NCI-H187 (cell line): ENCODE measurements at regions not wholly inside any gene's neighbourhood (a gene's known extent, or its start where the extent isn't known, plus 50 kb on each side); places are given as distances from the start of the nearest gene placed in this dataset.

Experiments used
- DNase-seq, 2 experiments: peaks; one replicate each; lab custom pipeline; 2025; lab: John Stamatoyannopoulos, UW

GRCh38 chr2:38171208-38171855, 95.4 kb upstream of the CYP1B1 start:
- DNase-seq = no peak

GRCh38 chr2:38170733-38171132, 94.8 kb upstream of the CYP1B1 start:
- no peak for DNase-seq

DNA sequence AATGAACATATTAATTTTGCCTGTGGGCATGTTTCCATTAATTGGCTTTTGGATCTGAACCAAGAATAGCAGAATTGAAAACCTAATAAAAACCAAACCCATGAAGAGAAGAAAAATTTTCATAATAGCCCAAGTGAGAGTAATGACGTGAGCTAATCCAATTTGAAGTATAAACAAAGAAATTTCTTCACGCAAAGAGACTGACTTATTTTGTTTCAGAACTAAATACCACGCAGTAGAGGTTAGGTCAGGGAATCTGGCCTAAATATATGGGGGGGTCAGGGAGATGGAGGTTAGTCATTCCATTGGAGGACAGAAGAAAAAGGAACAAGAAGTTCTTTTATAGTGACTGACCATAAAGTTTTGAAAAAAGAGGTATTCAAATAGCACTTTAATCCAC, 94.1 kb upstream of the CYP1B1 start:
- DNase-seq = no peak

DNA sequence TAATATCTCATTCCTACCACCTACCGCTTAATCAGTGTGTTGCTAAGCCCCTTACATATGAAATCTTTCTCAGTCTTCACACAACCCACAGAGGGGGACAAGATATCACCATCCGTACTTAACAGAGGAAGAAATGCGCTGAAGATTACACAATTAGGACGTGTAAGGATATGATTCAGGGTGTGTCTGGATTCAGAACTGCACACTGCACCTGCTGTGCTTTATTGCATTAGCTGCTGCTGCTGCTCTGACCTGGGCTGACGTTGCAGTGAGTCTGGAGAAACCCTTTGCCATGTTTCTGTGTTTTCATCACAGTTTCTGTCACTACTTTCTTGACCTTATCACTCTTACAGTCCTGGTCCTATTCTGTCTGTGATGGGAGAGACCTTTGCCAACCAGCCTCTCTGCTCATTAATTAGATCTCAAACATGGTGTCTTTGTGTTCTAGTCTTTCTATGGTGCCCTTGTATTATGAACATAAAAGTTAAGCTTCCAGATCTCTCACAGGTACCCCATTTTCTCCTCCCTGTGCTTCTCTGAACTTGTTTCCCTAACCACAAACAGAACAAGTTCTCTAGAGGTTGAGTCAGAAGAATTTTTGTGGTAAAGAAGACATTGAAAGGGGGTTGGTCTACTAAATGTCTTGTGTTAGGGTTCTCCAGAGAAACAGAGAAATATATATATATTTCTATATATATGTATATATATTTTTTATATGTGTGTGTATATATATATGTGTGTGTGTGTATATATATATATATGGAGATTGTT, 92.9 kb upstream of the CYP1B1 start:
- no peak for DNase-seq

- DNase-seq = no peak
Observed at GRCh38 chr2:38167968-38168350, 92.0 kb upstream of the CYP1B1 start.

DNA sequence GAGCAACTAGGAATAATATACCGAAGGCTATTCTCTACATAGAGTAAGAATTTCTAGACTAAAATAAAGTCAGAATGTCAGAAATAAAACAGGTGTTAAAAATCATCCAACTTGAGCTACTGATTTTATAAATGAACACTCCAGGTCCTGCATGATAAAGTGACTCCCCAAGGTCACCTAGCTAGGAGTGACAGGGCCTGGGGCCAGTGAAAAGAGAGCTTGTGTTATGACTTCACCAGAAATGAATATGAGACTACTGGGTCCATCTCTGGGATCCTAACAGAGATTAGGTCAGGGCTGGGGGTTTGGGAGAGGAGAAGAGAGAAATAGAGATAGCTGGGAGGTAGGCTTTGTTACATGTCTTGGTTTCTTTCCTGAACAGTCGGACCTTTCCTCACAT, 89.7 kb upstream of the CYP1B1 start:
- no peak for DNase-seq

GRCh38 chr2:38164881-38165280, 88.9 kb upstream of the CYP1B1 start:
- DNase-seq = no peak

- DNase-seq = no peak
Observed at GRCh38 chr2:38163579-38163978, 87.6 kb upstream of the CYP1B1 start.

DNA sequence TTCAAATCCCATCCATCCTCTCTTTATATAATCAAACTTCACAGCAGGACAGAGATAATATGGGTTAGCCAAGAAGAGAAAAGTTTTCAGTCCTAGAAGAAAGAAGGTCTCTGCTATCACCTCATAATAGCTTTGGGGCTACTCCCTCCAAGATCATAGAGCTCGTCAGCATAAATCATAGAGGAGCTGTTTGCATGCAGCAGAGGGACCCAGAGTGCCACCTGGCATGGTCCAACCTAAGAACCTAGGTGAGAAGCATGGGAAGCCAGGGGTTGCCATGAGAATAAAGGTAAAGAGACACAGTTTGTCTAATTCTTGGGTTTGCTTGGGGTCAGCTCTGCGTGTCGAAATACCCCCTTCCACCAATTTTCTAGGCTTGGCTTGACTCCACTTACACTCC, 87.1 kb upstream of the CYP1B1 start:
- DNase-seq = no peak

DNA sequence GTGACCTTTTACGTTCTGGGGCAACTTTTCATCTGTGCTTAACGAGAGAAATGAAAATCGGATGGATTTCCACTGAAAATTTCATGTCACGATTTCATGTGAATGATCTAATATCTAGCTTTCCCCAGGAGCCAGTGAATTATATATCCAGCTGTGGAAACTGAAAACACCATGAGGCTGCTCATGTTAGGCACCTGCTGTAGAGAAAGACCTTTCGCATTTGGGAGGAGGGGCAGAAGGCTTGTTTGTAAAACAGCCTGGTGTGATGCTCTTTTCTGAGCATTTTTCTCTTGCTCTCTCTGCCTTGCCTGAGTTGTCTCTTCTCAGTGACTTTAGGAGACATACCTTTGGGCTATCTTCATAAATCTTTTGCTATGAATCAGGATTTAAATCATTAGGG, 84.6 kb upstream of the CYP1B1 start:
- DNase-seq = no peak

DNA sequence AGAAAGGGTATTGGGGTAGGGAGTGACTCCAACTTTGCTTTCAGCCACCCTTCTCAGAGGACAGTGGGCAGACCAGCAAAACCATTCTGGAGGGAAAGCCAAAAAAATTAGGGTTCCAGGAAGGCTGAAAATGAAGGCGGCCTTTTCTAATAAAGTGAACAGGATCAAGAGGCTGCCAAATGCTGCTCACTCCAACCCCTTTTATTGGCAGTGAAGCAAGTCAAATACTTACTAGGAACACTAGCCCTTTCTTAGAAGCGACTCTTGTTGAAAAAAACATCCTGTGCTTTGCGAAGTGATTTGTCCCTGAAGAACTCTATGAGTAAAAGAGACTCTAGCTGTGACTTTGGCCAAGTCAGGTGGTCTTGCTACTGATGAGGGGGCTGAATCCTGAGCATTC, 83.6 kb upstream of the CYP1B1 start:
- no peak for DNase-seq

- no peak for DNase-seq
Observed at GRCh38 chr2:38159191-38159590, 83.2 kb upstream of the CYP1B1 start.

GRCh38 chr2:38158378-38159118, 82.6 kb upstream of the CYP1B1 start:
- no peak for DNase-seq

GRCh38 chr2:38156436-38156835, 80.5 kb upstream of the CYP1B1 start:
- no peak for DNase-seq

DNA sequence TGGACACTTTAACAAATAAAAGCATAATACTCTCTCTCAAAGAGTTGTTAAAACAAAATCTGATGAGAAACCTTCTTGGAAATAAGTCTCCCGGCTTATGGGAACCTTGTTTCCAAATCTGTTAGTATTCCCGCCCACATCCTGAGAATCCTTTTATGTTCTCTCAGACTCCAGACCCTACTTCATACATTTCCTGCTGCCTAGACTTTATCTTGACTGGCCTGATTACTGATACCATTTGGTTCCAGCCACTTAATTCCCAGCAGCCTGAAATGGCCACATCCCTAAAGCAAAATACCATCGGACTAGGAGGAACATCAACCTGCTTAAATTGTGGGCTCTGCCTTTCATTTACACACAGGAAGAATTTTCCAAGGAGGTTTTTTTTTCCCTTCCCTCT, 79.1 kb upstream of the CYP1B1 start:
- DNase-seq = no peak

- no peak for DNase-seq
Observed at GRCh38 chr2:38154395-38154794, 78.4 kb upstream of the CYP1B1 start.

- DNase-seq = no peak
Observed at GRCh38 chr2:38153476-38154135, 77.7 kb upstream of the CYP1B1 start.

DNA sequence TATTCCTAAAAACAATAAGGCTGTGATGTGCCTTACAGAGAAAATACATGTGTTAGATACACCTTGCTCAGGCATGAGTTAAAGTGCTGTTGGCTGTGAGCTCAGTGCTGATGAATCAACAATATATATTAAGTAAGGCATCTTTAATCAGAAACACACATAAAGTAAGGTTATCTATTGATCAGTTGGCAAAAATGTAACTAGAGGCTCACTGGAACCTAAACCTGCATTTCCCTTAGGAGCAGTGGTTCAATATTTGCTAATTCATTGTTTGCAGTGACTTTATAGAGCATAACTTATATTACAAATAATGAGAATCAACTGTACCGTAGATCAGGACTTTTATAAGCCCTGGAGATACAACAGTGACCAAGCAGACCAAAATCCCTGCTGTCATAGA, 77.0 kb upstream of the CYP1B1 start:
- no peak for DNase-seq

DNA sequence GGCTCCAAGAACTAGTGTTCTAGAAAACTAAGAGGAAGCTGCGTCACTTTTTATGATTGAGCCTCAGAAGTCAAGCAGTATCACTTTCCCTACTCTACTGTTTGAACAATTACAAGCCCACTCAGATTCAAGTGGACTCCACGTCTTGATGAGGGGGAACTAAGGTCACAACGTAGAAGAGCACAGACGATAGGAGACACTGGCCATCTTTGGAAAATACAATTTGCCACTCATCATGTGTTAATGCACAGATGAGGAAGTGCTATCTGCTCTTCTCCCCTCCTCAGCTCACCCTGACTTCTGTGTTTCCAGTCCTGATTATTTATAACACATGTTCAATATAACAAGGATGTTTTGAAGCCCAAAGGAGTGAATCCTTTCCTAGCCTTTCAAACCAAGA, 76.1 kb upstream of the CYP1B1 start:
- no peak for DNase-seq

- DNase-seq = no peak
Observed at GRCh38 chr2:38149531-38149930, 73.6 kb upstream of the CYP1B1 start.

DNA sequence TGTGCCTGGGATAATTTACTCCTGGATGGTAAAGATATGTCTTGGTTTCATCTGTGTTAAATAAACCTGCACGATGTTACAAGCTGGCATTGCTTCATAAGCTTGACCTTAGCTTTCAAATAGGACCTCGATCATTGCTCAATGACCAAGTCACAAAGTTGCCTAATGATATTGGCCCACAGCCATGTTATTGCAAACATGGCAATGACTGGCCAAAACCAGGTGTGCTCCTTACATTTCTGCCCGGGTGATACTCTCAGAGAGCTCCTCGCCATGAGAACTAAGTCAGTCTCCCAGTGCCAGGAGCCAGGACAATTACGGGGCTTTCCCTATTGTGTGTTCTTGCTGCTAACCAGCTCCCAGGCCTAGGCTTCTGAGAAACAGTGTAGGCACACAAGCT, 72.5 kb upstream of the CYP1B1 start:
- no peak for DNase-seq

- DNase-seq = no peak
Observed at GRCh38 chr2:38147333-38148121, 71.6 kb upstream of the CYP1B1 start.
